ENCODE measurements at regions not wholly inside any gene's neighbourhood (a gene's known extent, or its start where the extent isn't known, plus 50 kb on each side); places are given as distances from the start of the nearest gene placed in this dataset.

GRCh38 chr11:92768121-92768840 lies 201.2 kb upstream of the MTNR1B start:
- TF ChIP-seq ZNF354B (CRISPR knock-in tag; IDR thresholded peaks at IDR 0.05) (no peak), ZNF507 (tag; conservative IDR thresholded peaks at IDR 0.05) (no peak), NR2C1 (IDR thresholded peaks at IDR 0.05) (no peak), NR2C1 (tag; IDR thresholded peaks at IDR 0.05) (no peak), MEF2A (IDR thresholded peaks at IDR 0.05; ENCODE audit: control insufficient read depth, low read depth, low read length) (no peak), MBD2 (IDR thresholded peaks at IDR 0.05; ENCODE audit: borderline replicate concordance, low read depth) (no peak), PREB (CRISPR knock-in tag; IDR thresholded peaks at IDR 0.05) (no peak), NR1H2 (CRISPR knock-in tag; IDR thresholded peaks at IDR 0.05) (no peak)

All from K562 (cell line).